Astrocyte (in vitro differentiated cells and primary cell): ENCODE measurements at regions not wholly inside any gene's neighbourhood (a gene's known extent, or its start where the extent isn't known, plus 50 kb on each side); places are given as distances from the start of the nearest gene placed in this dataset.

Source experiments
- DNase-seq: peaks from one replicate; pipeline ENCODE4 v3.0.0-alpha.2; 2010; ENCODE audit warnings: low read depth
- FAIRE-seq: peaks from 2 replicates; lab custom pipeline; 2011; peaks lifted over from hg19 to GRCh38; lab: Jason Lieb, UNC
- H2AFZ ChIP-seq: 2 replicates; pipeline ENCODE4 v1.6.0; 2012; ENCODE audit warnings: low read depth, low read length, inconsistent platforms
- H3K27ac ChIP-seq: 2 replicates; pipeline ENCODE4 v1.5.1; 2011; ENCODE audit warnings: low read depth, low read length, inconsistent platforms
- H3K27me3 ChIP-seq: 2 replicates; pipeline ENCODE4 v1.6.0; 2011; ENCODE audit warnings: low read length, inconsistent platforms; ENCODE audit not compliant: insufficient read depth
- H3K36me3 ChIP-seq: 2 replicates; pipeline ENCODE4 v1.5.1; 2011; ENCODE audit warnings: low read length, inconsistent platforms; ENCODE audit not compliant: insufficient read depth
- H3K4me1 ChIP-seq: 2 replicates; pipeline ENCODE4 v1.5.1; 2011; ENCODE audit warnings: low read length, inconsistent platforms; ENCODE audit not compliant: insufficient read depth
- H3K4me2 ChIP-seq: 2 replicates; pipeline ENCODE4 v1.6.0; 2012; ENCODE audit warnings: low read length, inconsistent platforms
- H3K4me3 ChIP-seq: 2 replicates; pipeline ENCODE4 v1.5.1; 2011; ENCODE audit warnings: low read depth, mild to moderate bottlenecking, low read length, inconsistent platforms; ENCODE audit not compliant: insufficient read depth
- H3K79me2 ChIP-seq: 2 replicates; pipeline ENCODE4 v1.6.0; 2012; ENCODE audit warnings: mild to moderate bottlenecking, low read length, inconsistent platforms; ENCODE audit not compliant: insufficient read depth
- H3K9ac ChIP-seq: 2 replicates; pipeline ENCODE4 v1.6.0; 2012; ENCODE audit warnings: mild to moderate bottlenecking, low read length, inconsistent platforms
- H3K9me3 ChIP-seq: 2 replicates; pipeline ENCODE4 v1.5.1; 2012; ENCODE audit warnings: low read depth, mild to moderate bottlenecking, low read length, inconsistent platforms; ENCODE audit not compliant: insufficient read depth
- H4K20me1 ChIP-seq: 2 replicates; pipeline ENCODE4 v1.6.0; 2012; ENCODE audit warnings: low read length, inconsistent platforms; ENCODE audit not compliant: insufficient read depth
- H3K27ac Mint-ChIP-seq: one replicate; pipeline ENCODE4 v1.8.0; 2021; ENCODE audit warnings: mild to moderate bottlenecking, mixed read lengths; ENCODE audit not compliant: unreplicated experiment
- H3K27me3 Mint-ChIP-seq: one replicate; pipeline ENCODE4 v1.8.0; 2021; ENCODE audit warnings: low read depth, mixed read lengths; ENCODE audit not compliant: unreplicated experiment
- H3K36me3 Mint-ChIP-seq: one replicate; pipeline ENCODE4 v1.8.0; 2021; ENCODE audit warnings: low read depth, mixed read lengths; ENCODE audit not compliant: unreplicated experiment
- H3K4me1 Mint-ChIP-seq: one replicate; pipeline ENCODE4 v1.8.0; 2021; ENCODE audit warnings: low read depth, mixed read lengths; ENCODE audit not compliant: unreplicated experiment
- H3K4me3 Mint-ChIP-seq: one replicate; pipeline ENCODE4 v1.8.0; 2021; ENCODE audit warnings: mild to moderate bottlenecking, moderate library complexity, mixed read lengths; ENCODE audit not compliant: unreplicated experiment
- H3K9me3 Mint-ChIP-seq: one replicate; pipeline ENCODE4 v1.8.0; 2021; ENCODE audit warnings: mild to moderate bottlenecking, mixed read lengths; ENCODE audit not compliant: unreplicated experiment
- CTCF ChIP-seq: IDR thresholded peaks from 2 replicates; pipeline ENCODE4 v1.5.1; 2011; ENCODE audit warnings: low read depth, mild to moderate bottlenecking, inconsistent platforms, low read length, moderate library complexity; ENCODE audit not compliant: insufficient read depth
- EZH2 ChIP-seq: IDR thresholded peaks from 2 replicates; pipeline ENCODE4 v1.6.1; 2012; ENCODE audit warnings: mild to moderate bottlenecking, low read length, inconsistent platforms; ENCODE audit not compliant: insufficient read depth

GRCh38 chr5:168106008-168106761 lies 185.3 kb upstream of the WWC1 start:
- Histone ChIP-seq H3K9me3 (no peaks in the 10 kb centered on the region), H3K4me2 (peak overlapping the region; percentile 4), H3K4me3 (no peak overlapping the region), H4K20me1 (no peaks in the 10 kb centered on the region), H3K27ac (peak overlapping the region; percentile 49), H3K27me3 (no peaks in the 10 kb centered on the region), H3K79me2 (no peaks in the 10 kb centered on the region), H3K36me3 (no peaks in the 10 kb centered on the region), H2AFZ (no peak overlapping the region), H3K4me1 (peaks cover 6% of the 10 kb centered on the region), H3K9ac (no peak overlapping the region)
- Mint-ChIP-seq H3K9me3 (no peaks in the 10 kb centered on the region), H3K27ac (peak overlapping the region; percentile 83), H3K36me3 (peaks cover 13% of the 10 kb centered on the region), H3K4me1 (peaks cover 39% of the 10 kb centered on the region), H3K4me3 (no peak overlapping the region), H3K27me3 (no peaks in the 10 kb centered on the region)
- no peak for TF ChIP-seq EZH2
- FAIRE-seq (peak; percentile 87), DNase-seq (peak; percentile 93)

DNA sequence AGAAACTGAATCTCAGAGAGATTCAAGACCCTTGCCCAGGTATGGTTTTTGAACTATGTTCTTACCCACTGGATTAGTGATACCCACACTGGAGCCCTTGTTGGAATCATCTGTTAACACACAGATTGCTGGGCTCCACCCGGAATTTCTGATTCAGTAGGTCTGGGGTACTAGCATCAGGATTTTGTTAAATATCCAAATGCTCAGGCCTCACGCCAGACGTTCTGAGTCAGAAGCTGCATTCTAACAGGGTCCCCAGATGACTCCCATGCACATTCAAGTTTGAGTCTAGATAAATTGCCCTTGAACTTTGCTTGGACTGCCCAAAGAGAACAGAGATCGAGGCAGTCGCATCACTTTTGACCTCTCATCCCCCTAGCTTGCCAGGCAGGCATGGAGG lies 182.0 kb upstream of the WWC1 start:
- Mint-ChIP-seq H3K4me1 (peaks cover 39% of the 10 kb centered on the region), H3K27me3 (no peaks in the 10 kb centered on the region), H3K36me3 (peaks cover 16% of the 10 kb centered on the region), H3K9me3 (no peaks in the 10 kb centered on the region), H3K27ac (no peak overlapping the region), H3K4me3 (no peak overlapping the region)
- H3K4me1 ChIP-seq: peaks cover 6% of the 10 kb centered on the region
- H3K27ac ChIP-seq: no peak overlapping the region
- no peaks in the 10 kb centered on the region for H3K27me3 ChIP-seq
- no peak overlapping the region for H2AFZ ChIP-seq
- H4K20me1 ChIP-seq: no peaks in the 10 kb centered on the region
- no peak overlapping the region for H3K4me2 ChIP-seq
- H3K79me2 ChIP-seq: no peaks in the 10 kb centered on the region
- no peaks in the 10 kb centered on the region for H3K36me3 ChIP-seq
- no peak overlapping the region for H3K9ac ChIP-seq
- TF ChIP-seq EZH2 (no peak), CTCF (no peak)
- FAIRE-seq (no peak), DNase-seq (peak; percentile 55)
- no peak overlapping the region for H3K4me3 ChIP-seq
- H3K9me3 ChIP-seq: no peaks in the 10 kb centered on the region

DNA sequence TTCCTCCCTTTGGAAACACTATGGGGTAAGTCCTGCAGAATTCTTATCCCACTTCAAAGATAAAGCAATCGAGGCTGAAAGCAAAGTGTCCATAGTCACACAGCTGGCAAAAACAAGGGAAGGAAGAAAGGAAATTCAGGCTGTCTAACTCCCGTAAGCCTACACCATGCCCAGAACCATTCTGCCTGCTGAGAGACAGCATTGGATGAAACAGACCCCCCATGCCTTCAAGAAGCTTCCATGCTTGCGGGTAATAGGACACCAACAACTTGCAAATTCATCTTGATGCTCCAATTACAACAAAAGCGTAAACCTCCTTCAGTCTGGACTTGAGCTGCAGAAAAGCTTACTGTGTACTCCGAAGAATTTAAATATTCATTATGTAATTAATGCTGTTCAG lies 181.1 kb upstream of the WWC1 start:
- H3K36me3 ChIP-seq: no peaks in the 10 kb centered on the region
- no peak overlapping the region for H2AFZ ChIP-seq
- Mint-ChIP-seq H3K27me3 (no peaks in the 10 kb centered on the region), H3K36me3 (peaks cover 19% of the 10 kb centered on the region), H3K27ac (no peak overlapping the region), H3K4me1 (peaks cover 30% of the 10 kb centered on the region), H3K4me3 (no peak overlapping the region), H3K9me3 (no peaks in the 10 kb centered on the region)
- H3K9me3 ChIP-seq: no peaks in the 10 kb centered on the region
- no peak overlapping the region for H3K4me3 ChIP-seq
- no peaks in the 10 kb centered on the region for H4K20me1 ChIP-seq
- no peak for FAIRE-seq
- no peaks in the 10 kb centered on the region for H3K79me2 ChIP-seq
- no peaks in the 10 kb centered on the region for H3K27me3 ChIP-seq
- no peak for DNase-seq
- no peak overlapping the region for H3K9ac ChIP-seq
- H3K4me1 ChIP-seq: peaks cover 6% of the 10 kb centered on the region
- no peak overlapping the region for H3K4me2 ChIP-seq
- no peak overlapping the region for H3K27ac ChIP-seq
- TF ChIP-seq CTCF (no peak), EZH2 (no peak)
